Left cardiac atrium (tissue), 4 donors: ENCODE measurements at regions not wholly inside any gene's neighbourhood (a gene's known extent, or its start where the extent isn't known, plus 50 kb on each side); places are given as distances from the start of the nearest gene placed in this dataset.
"Not testable (repeated sequence)": the region's sequence is repeated elsewhere in the genome, so short reads cannot be mapped to it uniquely, and the experiment has no call there.

ENCODE experiments used
- ATAC-seq, 2 donors: fragments of 200-7000 bp; cut with Tn5 transposase; one replicate each; pipeline ENCODE4 v1.9.1; 2020; ENCODE audit warnings: mild to moderate bottlenecking in 2 of 2, moderate library complexity in 2 of 2
- DNase-seq: peaks from one replicate; pipeline ENCODE4 v3.0.0-alpha.2; 2020
- intact Hi-C, 2 donors: fragments of 100-400 bp; cut with DNase I; formaldehyde crosslinking; loops; one replicate each; pipeline versions ENCODE4 v1.14.1 to v1.15.1; 2022 to 2023
- donor health status: DM: no; HTN: yes; CAD: no.
- donor health status: DM: no; HTN: yes; CAD: no; lungs with severe emphysema.
- donor health status: DM: yes; HTN: yes; CAD: no.
- donor health status: Dilated cardiomyopathy.

GRCh38 chr16:16448423-16448822 lies 69.5 kb downstream of the NPIPA7 start:
- DNase-seq, intact Hi-C loops, ATAC-seq: not testable (repeated sequence)

GRCh38 chr16:16449712-16450237 lies 70.8 kb downstream of the NPIPA7 start:
- ATAC-seq, DNase-seq, intact Hi-C loops: not testable (repeated sequence)

GRCh38 chr16:16451721-16452410 lies 72.9 kb downstream of the NPIPA7 start:
- ATAC-seq, intact Hi-C loops: not testable (repeated sequence)

GRCh38 chr16:16458579-16458978 lies 79.6 kb downstream of the NPIPA7 start:
- intact Hi-C loops = not testable (repeated sequence)

More at GRCh38 chr16:16451721-16452410, 72.9 kb downstream of the NPIPA7 start:
- not testable (repeated sequence) for DNase-seq

GRCh38 chr16:16463792-16464191 lies 84.9 kb downstream of the NPIPA7 start:
- intact Hi-C loops, DNase-seq, ATAC-seq: not testable (repeated sequence)

More at GRCh38 chr16:16458579-16458978, 79.6 kb downstream of the NPIPA7 start:
- not testable (repeated sequence) for ATAC-seq, DNase-seq

- DNase-seq, ATAC-seq, intact Hi-C loops: not testable (repeated sequence)
Measured at GRCh38 chr16:16488919-16489318, 110.0 kb downstream of the NPIPA7 start.

- DNase-seq, intact Hi-C loops, ATAC-seq: not testable (repeated sequence)
Measured at GRCh38 chr16:16489466-16489865, 110.5 kb downstream of the NPIPA7 start.

- DNase-seq, intact Hi-C loops, ATAC-seq: not testable (repeated sequence)
Measured at GRCh38 chr16:16494114-16494513, 115.2 kb downstream of the NPIPA7 start.

- intact Hi-C loops, ATAC-seq, DNase-seq: not testable (repeated sequence)
Measured at GRCh38 chr16:16494998-16495397, 116.1 kb downstream of the NPIPA7 start.

- ATAC-seq, intact Hi-C loops, DNase-seq: not testable (repeated sequence)
Measured at GRCh38 chr16:16499875-16500274, 120.9 kb downstream of the NPIPA7 start.

- ATAC-seq, intact Hi-C loops, DNase-seq: not testable (repeated sequence)
Measured at GRCh38 chr16:16507041-16507440, 128.1 kb downstream of the NPIPA7 start.

- ATAC-seq, intact Hi-C loops, DNase-seq: not testable (repeated sequence)
Measured at GRCh38 chr16:16508344-16508743, 129.4 kb downstream of the NPIPA7 start.

- ATAC-seq, intact Hi-C loops, DNase-seq: not testable (repeated sequence)
Measured at GRCh38 chr16:16519395-16519794, 140.5 kb downstream of the NPIPA7 start.

- DNase-seq, ATAC-seq, intact Hi-C loops: not testable (repeated sequence)
Measured at GRCh38 chr16:16521239-16522002, 142.5 kb downstream of the NPIPA7 start.

GRCh38 chr16:16526998-16527397 lies 148.1 kb downstream of the NPIPA7 start:
- DNase-seq, intact Hi-C loops, ATAC-seq: not testable (repeated sequence)

GRCh38 chr16:16530744-16531143 lies 151.8 kb downstream of the NPIPA7 start:
- DNase-seq, intact Hi-C loops, ATAC-seq: not testable (repeated sequence)

- DNase-seq, ATAC-seq, intact Hi-C loops: not testable (repeated sequence)
Measured at GRCh38 chr16:16535565-16535964, 156.6 kb downstream of the NPIPA7 start.

GRCh38 chr16:16536151-16536550 lies 157.2 kb downstream of the NPIPA7 start:
- intact Hi-C loops, ATAC-seq, DNase-seq: not testable (repeated sequence)

- ATAC-seq, intact Hi-C loops, DNase-seq: not testable (repeated sequence)
Measured at GRCh38 chr16:16549710-16550109, 170.8 kb downstream of the NPIPA7 start.
